DOHH2 (cell line): ENCODE measurements at regions not wholly inside any gene's neighbourhood (a gene's known extent, or its start where the extent isn't known, plus 50 kb on each side); places are given as distances from the start of the nearest gene placed in this dataset.

Experiments used
- CTCF ChIP-seq: fragments of 200-600 bp; sonication (generic); IDR thresholded peaks from one replicate; pipeline ENCODE4 v1.5.1; 2014; ENCODE audit warnings: antibody characterized with exemption, mild to moderate bottlenecking, low read depth, low read length; ENCODE audit not compliant: poor library complexity, severe bottlenecking
- EZH2phosphoT487 ChIP-seq: fragments of 200-600 bp; sonication (generic); IDR thresholded peaks from 2 replicates; pipeline ENCODE4 v1.6.1; 2017; ENCODE audit warnings: borderline replicate concordance, mild to moderate bottlenecking, antibody characterized with exemption, low read length, moderate library complexity, mixed read lengths

GRCh38 chr4:179601671-179602070 is 2159.4 kb upstream of the AGA start:
- no peak for TF ChIP-seq CTCF
- no peak for TF ChIP-seq EZH2phosphoT487
